DND-41 (cell line): ENCODE measurements at regions not wholly inside any gene's neighbourhood (a gene's known extent, or its start where the extent isn't known, plus 50 kb on each side); places are given as distances from the start of the nearest gene placed in this dataset.

Source experiments
- EZH2 ChIP-seq: IDR thresholded peaks from 3 replicates; pipeline ENCODE4 v1.6.1; 2012; ENCODE audit warnings: borderline replicate concordance, low read depth, mild to moderate bottlenecking, moderate library complexity, low read length, inconsistent platforms; ENCODE audit not compliant: severe bottlenecking
- TF ChIP-seq, protein P1 (sequence below): IDR thresholded peaks from 2 replicates; pipeline ENCODE4 v1.5.1; 2012; ENCODE audit warnings: borderline replicate concordance, low read length, moderate library complexity, mild to moderate bottlenecking; ENCODE audit not compliant: poor library complexity, severe bottlenecking; ENCODE audit errors: extremely low read depth

DNA sequence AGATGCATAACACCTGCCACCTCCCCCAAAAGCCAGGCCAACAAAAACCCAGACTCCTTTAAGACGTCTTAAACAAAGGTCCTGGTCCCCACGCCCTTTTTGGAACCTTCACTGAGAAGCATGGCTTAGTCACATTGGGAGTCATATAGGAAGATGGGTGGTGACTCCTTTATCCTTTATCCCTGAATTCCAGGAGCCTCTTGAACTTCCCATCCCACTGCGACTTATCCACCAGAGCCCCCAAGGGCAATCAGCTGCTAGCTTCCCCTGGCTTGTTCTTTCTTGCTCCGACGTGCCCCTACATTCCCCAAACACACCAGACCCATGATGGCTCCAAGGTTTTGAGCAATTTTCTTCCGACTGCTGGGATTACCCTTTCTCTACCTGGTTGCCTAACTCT is 567.0 kb upstream of the CADM1 start:
- TF ChIP-seq, protein P1, sequence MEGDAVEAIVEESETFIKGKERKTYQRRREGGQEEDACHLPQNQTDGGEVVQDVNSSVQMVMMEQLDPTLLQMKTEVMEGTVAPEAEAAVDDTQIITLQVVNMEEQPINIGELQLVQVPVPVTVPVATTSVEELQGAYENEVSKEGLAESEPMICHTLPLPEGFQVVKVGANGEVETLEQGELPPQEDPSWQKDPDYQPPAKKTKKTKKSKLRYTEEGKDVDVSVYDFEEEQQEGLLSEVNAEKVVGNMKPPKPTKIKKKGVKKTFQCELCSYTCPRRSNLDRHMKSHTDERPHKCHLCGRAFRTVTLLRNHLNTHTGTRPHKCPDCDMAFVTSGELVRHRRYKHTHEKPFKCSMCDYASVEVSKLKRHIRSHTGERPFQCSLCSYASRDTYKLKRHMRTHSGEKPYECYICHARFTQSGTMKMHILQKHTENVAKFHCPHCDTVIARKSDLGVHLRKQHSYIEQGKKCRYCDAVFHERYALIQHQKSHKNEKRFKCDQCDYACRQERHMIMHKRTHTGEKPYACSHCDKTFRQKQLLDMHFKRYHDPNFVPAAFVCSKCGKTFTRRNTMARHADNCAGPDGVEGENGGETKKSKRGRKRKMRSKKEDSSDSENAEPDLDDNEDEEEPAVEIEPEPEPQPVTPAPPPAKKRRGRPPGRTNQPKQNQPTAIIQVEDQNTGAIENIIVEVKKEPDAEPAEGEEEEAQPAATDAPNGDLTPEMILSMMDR = no peak
- no peak for TF ChIP-seq EZH2
